GM18498 (cell line): ENCODE measurements at regions not wholly inside any gene's neighbourhood (a gene's known extent, or its start where the extent isn't known, plus 50 kb on each side); places are given as distances from the start of the nearest gene placed in this dataset.

Experiments
- ATAC-seq: cut with Tn5 transposase; IDR thresholded peaks from one replicate; pipeline ENCODE4 v1.9.1; 2021; ENCODE audit warnings: mild to moderate bottlenecking, moderate library complexity; ENCODE audit not compliant: unreplicated experiment

DNA sequence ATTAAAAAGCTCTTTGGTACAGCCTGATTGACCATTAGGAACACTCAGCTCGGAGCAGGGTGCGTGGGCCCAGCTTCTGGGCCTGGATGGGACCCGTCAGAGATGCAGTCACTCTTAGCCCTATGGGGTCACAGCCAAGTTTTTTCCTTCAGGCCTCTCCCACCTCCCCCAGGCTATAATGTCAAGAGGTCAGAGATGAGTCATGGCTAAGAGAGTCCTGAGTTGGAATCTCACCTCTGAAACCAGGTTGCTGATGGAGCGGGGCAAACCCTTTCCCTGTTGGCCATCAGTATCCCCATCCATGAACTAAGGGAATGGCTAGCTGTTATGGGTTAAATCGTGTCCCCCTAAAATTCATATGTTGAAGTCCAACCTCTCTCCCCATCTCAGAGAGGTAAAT lies 195.9 kb upstream of the POU3F1 start:
- no peak for ATAC-seq

DNA sequence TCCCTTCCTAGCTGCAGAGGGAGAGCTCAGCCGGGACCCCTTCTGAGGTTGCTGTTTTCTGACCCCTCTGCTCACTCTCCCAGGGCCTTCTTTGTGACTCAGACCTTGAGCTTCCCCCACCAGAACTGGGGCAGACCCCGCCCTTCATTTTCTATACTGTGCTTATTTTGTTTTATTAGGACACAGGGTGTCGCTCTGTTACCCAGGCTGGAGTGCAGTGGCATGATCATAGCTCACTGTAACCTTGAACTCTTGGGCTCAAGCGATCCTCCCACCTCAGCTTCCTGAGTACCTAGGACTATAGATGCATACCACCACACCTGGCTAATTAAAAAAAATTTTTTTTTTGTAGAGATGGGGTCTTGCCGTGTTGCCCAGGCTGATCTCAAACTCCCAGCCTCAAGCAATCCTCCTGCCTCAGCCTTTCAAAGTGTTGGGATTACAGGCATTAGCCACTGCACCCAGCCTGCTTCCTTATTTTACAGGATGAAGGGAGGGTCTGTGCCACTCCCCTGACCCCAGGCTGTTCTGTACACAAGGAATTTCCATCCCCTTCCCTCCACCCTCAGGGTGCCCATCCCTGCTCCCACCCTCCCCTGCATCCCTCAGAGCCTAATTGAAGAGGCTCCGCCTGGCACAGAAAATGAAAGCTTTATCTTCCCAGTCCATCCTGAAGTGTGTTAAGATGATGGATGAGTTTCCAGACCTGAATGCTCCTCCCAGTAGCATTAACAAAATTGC lies 195.2 kb upstream of the POU3F1 start:
- no peak for ATAC-seq

GRCh38 chr1:38240618-38241017 lies 194.0 kb upstream of the POU3F1 start:
- ATAC-seq = no peak

- ATAC-seq = no peak
Observed at GRCh38 chr1:38239258-38239835, 192.8 kb upstream of the POU3F1 start.

GRCh38 chr1:38238294-38238693 lies 191.7 kb upstream of the POU3F1 start:
- no peak for ATAC-seq

DNA sequence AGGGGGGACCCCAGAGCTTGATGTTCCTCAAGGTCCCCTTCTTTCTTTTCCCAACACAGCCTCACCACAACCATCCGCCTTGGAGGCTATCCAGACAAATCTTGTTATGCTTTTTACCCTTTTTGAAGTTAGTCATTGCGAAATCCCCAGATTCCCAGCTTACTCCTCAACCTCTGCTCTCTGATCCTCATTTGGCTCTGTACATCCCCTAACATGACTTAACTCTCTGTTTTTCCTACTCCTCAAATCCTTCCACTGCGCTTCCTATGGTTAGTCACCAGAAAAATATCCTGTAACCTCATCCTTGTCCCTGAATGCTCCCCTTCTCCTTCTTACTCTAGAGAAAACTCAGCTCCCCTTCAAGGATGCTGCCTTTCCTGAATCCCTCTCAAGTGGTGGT lies 189.1 kb upstream of the POU3F1 start:
- no peak for ATAC-seq

DNA sequence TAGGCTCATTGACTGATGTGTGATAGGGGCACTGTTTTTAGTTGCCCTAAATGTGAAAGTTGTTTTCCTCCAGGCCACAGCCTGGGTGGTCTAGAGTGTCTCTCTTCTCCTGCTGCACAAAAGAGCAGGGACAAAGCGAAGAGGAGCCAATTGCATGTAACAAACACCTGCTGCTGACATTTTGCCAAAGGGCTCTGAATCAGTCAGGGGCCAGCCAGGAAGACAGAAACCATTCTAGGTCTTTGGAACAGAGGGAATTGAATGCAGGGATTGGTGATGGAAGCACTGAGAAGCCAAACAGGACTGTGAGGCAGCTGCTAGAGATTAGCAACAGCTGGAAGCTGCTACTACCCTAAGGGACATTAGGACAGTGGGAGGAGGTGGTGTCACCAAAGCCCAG lies 185.3 kb upstream of the POU3F1 start:
- no peak for ATAC-seq

DNA sequence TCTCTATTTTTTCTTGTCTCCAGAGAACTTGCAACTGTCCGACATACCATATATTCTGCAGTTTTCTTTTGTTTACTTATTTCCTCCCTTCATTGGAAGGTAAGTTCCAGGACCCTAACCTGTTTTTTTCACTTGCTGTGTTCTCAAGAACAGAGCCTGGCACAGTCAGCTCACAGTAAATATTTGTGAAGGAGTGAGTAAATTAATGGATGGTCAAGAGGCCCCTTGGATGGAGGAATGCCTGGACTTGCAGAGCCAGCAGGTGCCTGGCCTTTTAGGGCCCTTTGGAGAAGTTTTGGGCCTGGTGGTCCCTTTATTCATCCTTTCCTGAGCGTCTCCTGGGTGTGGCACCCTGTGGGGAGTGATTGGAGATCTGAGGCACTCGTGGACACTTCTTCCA lies 182.1 kb upstream of the POU3F1 start:
- no peak for ATAC-seq

DNA sequence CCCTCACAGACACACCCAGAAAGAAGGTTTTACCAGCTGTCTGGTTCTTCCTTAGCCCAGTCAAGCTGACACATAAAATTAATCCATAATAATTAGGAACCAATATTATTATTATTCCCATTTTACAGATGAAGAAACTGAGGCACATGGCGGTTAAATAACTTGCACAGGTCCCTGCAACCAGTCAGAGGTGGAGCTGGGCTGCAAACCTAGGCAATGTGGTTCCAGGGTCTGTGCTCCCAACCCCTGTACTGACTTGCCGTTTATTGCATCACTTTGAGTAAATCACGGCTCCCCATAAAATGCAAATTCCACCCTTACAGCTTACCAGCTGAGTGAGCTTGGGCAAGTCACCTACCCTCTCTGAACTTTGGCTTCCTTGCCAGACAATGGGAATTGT lies 179.2 kb upstream of the POU3F1 start:
- ATAC-seq = no peak

- no peak for ATAC-seq
Observed at GRCh38 chr1:38223391-38223790, 176.8 kb upstream of the POU3F1 start.

DNA sequence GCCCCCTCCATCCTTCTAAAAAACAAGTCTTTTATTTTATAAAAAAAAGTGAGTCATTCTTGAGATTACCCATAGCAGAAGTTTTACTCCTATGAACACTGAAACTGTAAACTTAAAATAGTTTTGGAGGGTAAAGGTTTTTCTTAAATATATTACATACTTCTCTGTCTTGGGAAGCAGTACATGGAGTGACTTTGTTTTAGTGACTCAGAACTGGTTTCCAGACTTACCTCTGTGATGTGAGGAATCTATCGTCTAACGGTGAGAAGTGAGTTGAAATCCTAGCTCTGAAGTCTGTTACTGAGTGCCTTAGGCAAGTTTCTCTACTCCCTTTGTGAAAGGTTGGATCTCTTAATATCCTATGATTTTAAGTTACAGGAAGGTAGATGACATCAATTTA lies 176.3 kb upstream of the POU3F1 start:
- ATAC-seq = no peak

- ATAC-seq = no peak
Observed at GRCh38 chr1:38221006-38221649, 174.5 kb upstream of the POU3F1 start.

DNA sequence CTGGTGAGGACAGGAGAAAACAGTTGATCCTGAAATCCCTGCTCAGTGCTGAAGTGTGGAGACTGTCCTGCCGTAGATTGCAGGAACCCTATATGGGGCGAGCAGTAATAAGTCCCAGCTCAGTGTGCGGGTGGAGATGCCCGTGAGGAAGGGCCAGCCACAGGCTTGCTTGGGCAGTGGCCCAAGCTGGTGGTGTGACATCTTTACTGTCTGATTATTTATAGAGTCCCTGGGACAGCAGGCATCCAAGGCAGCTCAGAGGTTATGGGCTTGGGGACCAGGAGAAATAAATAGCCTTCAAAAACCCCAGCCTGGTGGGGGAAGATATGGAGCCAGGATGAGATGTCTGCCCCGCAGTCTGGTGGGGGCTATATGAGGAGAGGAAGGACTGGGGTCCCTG lies 170.7 kb upstream of the POU3F1 start:
- ATAC-seq = no peak

DNA sequence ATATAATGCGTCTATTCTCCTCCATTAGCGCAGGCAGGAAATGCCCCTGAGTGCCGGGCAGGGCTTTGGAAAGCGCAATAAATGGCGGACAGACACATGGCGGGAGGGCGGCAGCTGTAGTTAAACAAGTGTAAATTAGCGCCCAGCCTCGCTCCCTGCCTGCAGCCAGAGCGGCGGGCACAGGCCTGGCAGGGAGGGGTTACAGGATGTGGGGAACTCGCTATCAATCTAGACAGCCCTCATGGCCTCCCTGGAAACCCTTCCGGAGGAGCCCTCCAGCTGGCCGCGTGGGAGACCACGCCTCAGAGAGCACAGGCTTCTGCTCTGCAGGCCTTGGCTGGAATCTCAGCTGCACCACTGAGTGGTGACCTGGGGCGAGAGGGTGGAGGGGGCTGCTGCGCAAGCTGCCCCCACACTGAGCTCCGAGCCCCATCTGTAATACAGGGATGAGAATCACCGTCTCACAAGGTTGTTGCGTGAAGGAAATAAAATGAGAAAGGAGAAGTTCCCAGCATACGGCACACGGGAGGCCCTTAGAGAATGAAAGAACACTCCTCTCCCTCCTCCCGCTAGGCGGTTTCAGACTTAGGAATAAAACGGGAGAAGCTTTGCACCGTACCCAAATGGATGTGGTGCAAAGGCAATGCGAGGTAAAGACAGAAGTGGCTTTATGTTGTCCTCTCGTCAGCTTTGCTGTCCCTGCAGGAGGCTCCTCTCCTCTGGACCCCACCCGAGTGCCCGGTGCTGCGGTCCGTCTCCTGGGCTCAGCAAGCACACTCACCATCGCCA lies 167.2 kb upstream of the POU3F1 start:
- ATAC-seq = no peak

GRCh38 chr1:38210895-38211177 lies 164.2 kb upstream of the POU3F1 start:
- no peak for ATAC-seq

DNA sequence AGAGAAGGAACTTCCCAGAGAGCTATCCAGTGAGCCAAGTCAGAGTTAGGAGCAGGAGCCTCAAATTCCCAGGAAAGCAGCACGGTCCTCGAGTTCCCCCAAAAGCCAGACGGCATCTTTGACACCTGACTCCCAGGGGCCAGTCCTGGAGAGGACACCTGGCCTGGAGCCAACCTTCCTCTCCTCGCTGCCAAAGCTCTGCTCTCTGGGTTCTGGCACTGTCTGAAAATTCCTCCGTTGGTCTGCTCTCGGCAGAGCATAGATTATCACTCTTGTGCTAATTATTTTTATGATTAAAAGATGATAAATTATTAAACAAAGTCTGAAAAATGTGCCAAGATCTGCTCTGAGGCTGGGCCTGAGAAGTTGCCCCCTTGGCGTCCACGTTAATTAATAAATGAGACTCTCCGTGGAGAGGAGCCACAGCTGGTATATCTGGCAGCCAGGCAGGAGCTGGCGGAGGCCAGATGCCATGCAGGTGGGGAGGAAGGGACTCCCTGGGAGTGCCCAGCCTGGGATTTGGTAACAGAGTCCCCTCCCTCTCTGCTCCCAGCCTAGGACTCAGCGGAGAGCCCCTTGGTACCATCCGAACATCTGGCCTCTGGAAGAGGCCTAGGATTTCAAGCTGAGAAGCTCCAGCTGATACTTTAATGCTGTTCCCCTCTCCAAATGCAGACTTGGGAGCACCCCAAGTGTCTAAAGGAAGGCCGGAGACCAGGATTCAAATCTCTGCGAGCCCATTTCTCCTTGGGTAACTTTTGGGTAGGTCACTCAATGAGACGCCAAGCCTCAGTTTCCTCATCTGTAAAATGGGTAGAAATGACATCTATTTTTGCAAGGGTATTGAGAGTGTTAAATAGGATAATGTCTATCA lies 163.7 kb upstream of the POU3F1 start:
- no peak for ATAC-seq

- ATAC-seq = no peak
Observed at GRCh38 chr1:38208716-38209632, 162.4 kb upstream of the POU3F1 start.

- ATAC-seq = no peak
Observed at GRCh38 chr1:38207906-38208305, 161.3 kb upstream of the POU3F1 start.

GRCh38 chr1:38207275-38207674 lies 160.7 kb upstream of the POU3F1 start:
- no peak for ATAC-seq

DNA sequence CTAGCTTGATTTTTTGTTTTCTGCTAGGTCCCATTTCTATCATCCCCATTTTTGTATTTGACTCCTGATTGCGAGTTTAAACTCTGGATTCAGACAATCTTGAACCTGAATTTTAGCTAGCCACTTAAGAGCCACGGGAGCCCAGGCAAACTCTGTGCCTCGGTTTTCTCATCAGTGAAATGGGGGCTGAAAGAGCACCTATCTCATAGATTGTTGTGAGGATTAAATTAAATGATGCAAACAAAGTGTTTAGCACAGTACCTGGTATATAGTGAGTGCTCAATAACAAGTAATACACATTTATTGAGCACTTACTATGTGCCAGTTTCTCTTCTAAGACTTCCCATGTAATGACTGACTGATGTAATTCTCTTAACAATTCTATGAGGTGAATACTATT lies 158.1 kb upstream of the POU3F1 start:
- no peak for ATAC-seq
